ENCODE measurements at regions not wholly inside any gene's neighbourhood (a gene's known extent, or its start where the extent isn't known, plus 50 kb on each side); places are given as distances from the start of the nearest gene placed in this dataset.

GRCh38 chr20:57867807-57868206, 158.0 kb upstream of the PMEPA1 start:
- Histone ChIP-seq H3K9me2 (ENCODE audit: low read depth, low read length) (no peaks in the 10 kb centered on the region), H2AFZ (ENCODE audit: low read length) (no peak overlapping the region), H3K4me3 (ENCODE audit: low read depth, low read length, poor library complexity, severe bottlenecking) (no peak overlapping the region), H3K79me2 (ENCODE audit: insufficient read depth, low read length) (no peaks in the 10 kb centered on the region), H4K20me1 (ENCODE audit: insufficient read depth, low read length) (no peaks in the 10 kb centered on the region), H3K4me1 (ENCODE audit: insufficient read depth, low read length, severe bottlenecking) (no peaks in the 10 kb centered on the region), H3K9ac (ENCODE audit: low read length) (no peak overlapping the region), H3K27me3 (ENCODE audit: insufficient read depth, low read length) (no peaks in the 10 kb centered on the region), H3K9me3 (ENCODE audit: low read length) (no peaks in the 10 kb centered on the region), H3K4me2 (ENCODE audit: low read length) (no peak overlapping the region), H3F3A (ENCODE audit: insufficient read depth, low read length) (no peaks in the 10 kb centered on the region), H3K36me3 (ENCODE audit: insufficient read depth, low read length) (no peaks in the 10 kb centered on the region), H3K27ac (ENCODE audit: low read depth, low read length, poor library complexity, severe bottlenecking) (no peak overlapping the region)
- TF ChIP-seq EZH2 (IDR thresholded peaks at IDR 0.05; ENCODE audit: borderline replicate concordance, low read length), result no peak
- TF ChIP-seq, protein P1, sequence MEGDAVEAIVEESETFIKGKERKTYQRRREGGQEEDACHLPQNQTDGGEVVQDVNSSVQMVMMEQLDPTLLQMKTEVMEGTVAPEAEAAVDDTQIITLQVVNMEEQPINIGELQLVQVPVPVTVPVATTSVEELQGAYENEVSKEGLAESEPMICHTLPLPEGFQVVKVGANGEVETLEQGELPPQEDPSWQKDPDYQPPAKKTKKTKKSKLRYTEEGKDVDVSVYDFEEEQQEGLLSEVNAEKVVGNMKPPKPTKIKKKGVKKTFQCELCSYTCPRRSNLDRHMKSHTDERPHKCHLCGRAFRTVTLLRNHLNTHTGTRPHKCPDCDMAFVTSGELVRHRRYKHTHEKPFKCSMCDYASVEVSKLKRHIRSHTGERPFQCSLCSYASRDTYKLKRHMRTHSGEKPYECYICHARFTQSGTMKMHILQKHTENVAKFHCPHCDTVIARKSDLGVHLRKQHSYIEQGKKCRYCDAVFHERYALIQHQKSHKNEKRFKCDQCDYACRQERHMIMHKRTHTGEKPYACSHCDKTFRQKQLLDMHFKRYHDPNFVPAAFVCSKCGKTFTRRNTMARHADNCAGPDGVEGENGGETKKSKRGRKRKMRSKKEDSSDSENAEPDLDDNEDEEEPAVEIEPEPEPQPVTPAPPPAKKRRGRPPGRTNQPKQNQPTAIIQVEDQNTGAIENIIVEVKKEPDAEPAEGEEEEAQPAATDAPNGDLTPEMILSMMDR (IDR thresholded peaks at IDR 0.05; ENCODE audit: low read length), result no peak

DNA sequence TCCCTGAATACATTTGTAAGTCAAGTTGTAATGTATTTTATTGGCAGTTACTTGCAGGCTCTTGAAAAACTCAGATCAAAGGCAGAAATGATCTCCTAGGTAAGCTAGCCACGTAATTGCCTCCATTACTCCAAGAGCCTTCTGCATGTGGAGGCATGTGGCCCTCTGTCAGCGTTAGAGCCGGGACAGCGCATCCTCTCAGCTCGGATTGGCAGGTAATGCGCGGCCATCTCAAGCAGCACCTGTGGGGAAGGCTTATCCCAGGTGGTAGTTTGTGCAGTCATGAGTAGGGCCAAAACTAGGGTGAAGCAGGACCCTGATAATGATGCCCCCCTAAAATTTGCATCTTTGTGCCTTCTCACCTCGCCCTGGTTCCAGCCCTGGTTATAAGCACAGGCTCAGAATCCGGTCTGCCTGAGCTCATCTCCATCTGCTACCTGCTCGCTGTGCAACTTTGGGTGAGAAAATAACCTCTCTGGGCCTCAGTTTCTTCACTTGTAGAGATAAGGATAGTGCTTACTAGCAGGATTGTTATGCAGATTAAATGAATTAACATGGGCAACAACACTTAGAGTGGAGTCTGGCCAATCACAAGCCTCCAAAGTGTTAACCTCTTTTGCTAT, 157.5 kb upstream of the PMEPA1 start:
- no peak overlapping the region for H3K4me2 ChIP-seq (ENCODE audit: low read length)

GRCh38 chr20:57866250-57867106, 156.7 kb upstream of the PMEPA1 start:
- Histone ChIP-seq H3K79me2 (ENCODE audit: insufficient read depth, low read length) (no peaks in the 10 kb centered on the region), H4K20me1 (ENCODE audit: insufficient read depth, low read length) (no peaks in the 10 kb centered on the region), H3K9me3 (ENCODE audit: low read length) (no peaks in the 10 kb centered on the region), H3K4me1 (ENCODE audit: insufficient read depth, low read length, severe bottlenecking) (no peaks in the 10 kb centered on the region), H3K27me3 (ENCODE audit: insufficient read depth, low read length) (no peaks in the 10 kb centered on the region), H3K4me3 (ENCODE audit: low read depth, low read length, poor library complexity, severe bottlenecking) (no peak overlapping the region), H2AFZ (ENCODE audit: low read length) (no peak overlapping the region), H3K9ac (ENCODE audit: low read length) (no peak overlapping the region), H3K36me3 (ENCODE audit: insufficient read depth, low read length) (no peaks in the 10 kb centered on the region), H3F3A (ENCODE audit: insufficient read depth, low read length) (no peaks in the 10 kb centered on the region), H3K9me2 (ENCODE audit: low read depth, low read length) (no peaks in the 10 kb centered on the region), H3K4me2 (ENCODE audit: low read length) (no peak overlapping the region), H3K27ac (ENCODE audit: low read depth, low read length, poor library complexity, severe bottlenecking) (no peak overlapping the region)
- no peak for TF ChIP-seq EZH2 (IDR thresholded peaks at IDR 0.05; ENCODE audit: borderline replicate concordance, low read length)
- TF ChIP-seq, protein P1 (IDR thresholded peaks at IDR 0.05; ENCODE audit: low read length), result no peak

More for the DNA sequence above, 157.5 kb upstream of the PMEPA1 start:
- Histone ChIP-seq H3K79me2 (ENCODE audit: insufficient read depth, low read length) (no peaks in the 10 kb centered on the region), H3K4me1 (ENCODE audit: insufficient read depth, low read length, severe bottlenecking) (no peaks in the 10 kb centered on the region), H3K27me3 (ENCODE audit: insufficient read depth, low read length) (no peaks in the 10 kb centered on the region), H3K9me3 (ENCODE audit: low read length) (no peaks in the 10 kb centered on the region), H4K20me1 (ENCODE audit: insufficient read depth, low read length) (no peaks in the 10 kb centered on the region), H3K4me3 (ENCODE audit: low read depth, low read length, poor library complexity, severe bottlenecking) (no peak overlapping the region), H2AFZ (ENCODE audit: low read length) (no peak overlapping the region), H3K9ac (ENCODE audit: low read length) (no peak overlapping the region), H3K9me2 (ENCODE audit: low read depth, low read length) (no peaks in the 10 kb centered on the region), H3K36me3 (ENCODE audit: insufficient read depth, low read length) (no peaks in the 10 kb centered on the region), H3F3A (ENCODE audit: insufficient read depth, low read length) (no peaks in the 10 kb centered on the region), H3K27ac (ENCODE audit: low read depth, low read length, poor library complexity, severe bottlenecking) (no peak overlapping the region)
- TF ChIP-seq, protein P1 (IDR thresholded peaks at IDR 0.05; ENCODE audit: low read length), result no peak
- no peak for TF ChIP-seq EZH2 (IDR thresholded peaks at IDR 0.05; ENCODE audit: borderline replicate concordance, low read length)

All from OCI-LY1 (cell line).